ENCODE measurements at regions not wholly inside any gene's neighbourhood (a gene's known extent, or its start where the extent isn't known, plus 50 kb on each side); places are given as distances from the start of the nearest gene placed in this dataset.

GRCh38 chr3:193998628-193999195 lies 137.2 kb upstream of the HES1 start:
- H3K36me3 ChIP-seq (ENCODE audit: control insufficient read depth in 2 of 4, insufficient read depth in 4 of 4, low read length in 3 of 4): no peaks in the 10 kb centered on the region
- H3K56ac ChIP-seq (replicated peaks; ENCODE audit: insufficient read length, low read depth, low read length): no peak overlapping the region
- no peak overlapping the region for H3K23ac ChIP-seq (ENCODE audit: insufficient read length)
- ChIA-PET CTCF (ENCODE audit: partially characterized antibody) (interaction anchor here (0.6 to 1.2 kb wide), 2 partner anchors 18 to 266 kb away, joined by 3 read pairs; no protein-coding TSS in a partner anchor), POLR2A (ENCODE audit: partially characterized antibody) (no interaction called here)
- H4K5ac ChIP-seq (ENCODE audit: insufficient read length, low read depth, low read length): no peak overlapping the region
- no peak overlapping the region for H2BK12ac ChIP-seq (ENCODE audit: low read depth, low read length)
- H2BK20ac ChIP-seq (ENCODE audit: low read length): no peak overlapping the region
- WGBS, 2 experiments (ENCODE audit: extremely low coverage in 1 of 2, insufficient coverage in 1 of 2, insufficient read length in 1 of 2, insufficient replicate concordance in 2 of 2, low coverage in 1 of 2, low lambda C conversion rate in 2 of 2, missing lambda C conversion rate in 1 of 2): 92% methylated on average over 12 of the region's 12 CpGs; no CpG with 5 or more reads in 1 of the 2 experiments
- no peak overlapping the region for H3K14ac ChIP-seq (ENCODE audit: insufficient read length)
- H2AFZ ChIP-seq (ENCODE audit: low read length): no peak overlapping the region
- H3K9me3 ChIP-seq (ENCODE audit: insufficient read depth in 2 of 2, low read depth in 1 of 2, low read length in 1 of 2): no peaks in the 10 kb centered on the region
- no peak overlapping the region for H3K4me2 ChIP-seq (ENCODE audit: insufficient read depth in 1 of 2, low read depth in 2 of 2, low read length in 2 of 2)
- H2BK5ac ChIP-seq (ENCODE audit: low read depth, low read length): no peak overlapping the region
- no peaks in the 10 kb centered on the region for H3K79me1 ChIP-seq (ENCODE audit: low read depth, low read length)
- no peak overlapping the region for H3K4me3 ChIP-seq (ENCODE audit: extremely low read depth in 1 of 4, insufficient read depth in 2 of 4, low read depth in 3 of 4, low read length in 4 of 4)
- H3K4me1 ChIP-seq (replicated peaks in 1 of 4; ENCODE audit: control insufficient read depth in 3 of 4, insufficient read depth in 4 of 4, low read length in 3 of 4): peaks cover 12 to 26% (median 14%) of the 10 kb centered on the region in 4 experiments
- FAIRE-seq (no peak), DNase-seq (ENCODE audit: low read depth in 1 of 2, low spot score in 2 of 2) (no peak)
- no peak overlapping the region for H4K8ac ChIP-seq (ENCODE audit: extremely low read depth, insufficient read depth, low read length)
- H2BK15ac ChIP-seq (ENCODE audit: low read length): no peak overlapping the region
- no peak overlapping the region for H4K91ac ChIP-seq (replicated peaks; ENCODE audit: insufficient read length, low read length)
- no peak overlapping the region for H3K4ac ChIP-seq (replicated peaks; ENCODE audit: insufficient read length, low read depth, low read length)
- no peaks in the 10 kb centered on the region for H3K79me2 ChIP-seq (ENCODE audit: control insufficient read depth in 1 of 2, insufficient read depth in 2 of 2, low read length in 2 of 2)
- no peak overlapping the region for H2AK5ac ChIP-seq (ENCODE audit: low read depth, low read length)
- no peak overlapping the region for H3K9ac ChIP-seq (replicated peaks in 1 of 4; ENCODE audit: extremely low read depth in 1 of 4, low read depth in 3 of 4, low read length in 3 of 4)
- H2BK120ac ChIP-seq (replicated peaks; ENCODE audit: low read depth, low read length): no peak overlapping the region
- peaks cover 0 to 13% (median under 1%) of the 10 kb centered on the region in 4 experiments; a peak in 2 of 7 replicates for H3K27me3 ChIP-seq (replicated peaks in 1 of 4; ENCODE audit: control insufficient read depth in 3 of 4, extremely low read depth in 1 of 4, insufficient read depth in 3 of 4, low read length in 3 of 4)
- H4K20me1 ChIP-seq (replicated peaks in 1 of 2; ENCODE audit: control insufficient read depth in 1 of 2, insufficient read depth in 2 of 2, low read length in 2 of 2): no peaks in the 10 kb centered on the region
- 0 out of 2 replicates have a peak overlapping the region, but pooled peaks have one; percentile 39 for H3K18ac ChIP-seq (ENCODE audit: extremely low read depth, low read length)
- H3K27ac ChIP-seq (ENCODE audit: low read depth, low read length): no peak overlapping the region
- H3K23me2 ChIP-seq (ENCODE audit: low read depth, low read length): no peaks in the 10 kb centered on the region; the same call in 1 of the 2 replicates
- TF ChIP-seq SP2 (IDR thresholded peaks at IDR 0.05; ENCODE audit: low read length) (no peak), BRCA1 (IDR thresholded peaks at IDR 0.05; ENCODE audit: low read depth, low read length) (no peak), PHF8 (conservative IDR thresholded peaks at IDR 0.05; ENCODE audit: low read depth, low read length) (no peak), KDM4A (IDR thresholded peaks at IDR 0.05; ENCODE audit: low read depth, low read length, severe bottlenecking) (no peak), HDAC2 (IDR thresholded peaks at IDR 0.05; ENCODE audit: borderline replicate concordance in 1 of 2, low read depth in 2 of 2, low read length in 2 of 2) (no peak), SIRT6 (IDR thresholded peaks at IDR 0.05; ENCODE audit: low read length) (no peak), CEBPB (IDR thresholded peaks at IDR 0.05; ENCODE audit: low read depth, low read length) (no peak), POLR2AphosphoS5 (IDR thresholded peaks at IDR 0.05; ENCODE audit: low read depth, low read length) (no peak), MAFK (IDR thresholded peaks at IDR 0.05; ENCODE audit: low read depth, low read length) (no peak), SP1 (IDR thresholded peaks at IDR 0.05; ENCODE audit: low read depth, low read length) (no peak), CBX8 (IDR thresholded peaks at IDR 0.05; ENCODE audit: borderline replicate concordance, low read depth, low read length) (no peak), SAP30 (IDR thresholded peaks at IDR 0.05; ENCODE audit: insufficient read depth, insufficient replicate concordance, low read length) (no peak)
- TF ChIP-seq, protein P1, sequence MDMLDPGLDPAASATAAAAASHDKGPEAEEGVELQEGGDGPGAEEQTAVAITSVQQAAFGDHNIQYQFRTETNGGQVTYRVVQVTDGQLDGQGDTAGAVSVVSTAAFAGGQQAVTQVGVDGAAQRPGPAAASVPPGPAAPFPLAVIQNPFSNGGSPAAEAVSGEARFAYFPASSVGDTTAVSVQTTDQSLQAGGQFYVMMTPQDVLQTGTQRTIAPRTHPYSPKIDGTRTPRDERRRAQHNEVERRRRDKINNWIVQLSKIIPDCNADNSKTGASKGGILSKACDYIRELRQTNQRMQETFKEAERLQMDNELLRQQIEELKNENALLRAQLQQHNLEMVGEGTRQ (IDR thresholded peaks at IDR 0.05; ENCODE audit: low read length): no peak

All from H1 (cell line).